MM.1S (cell line): ENCODE measurements at regions not wholly inside any gene's neighbourhood (a gene's known extent, or its start where the extent isn't known, plus 50 kb on each side); places are given as distances from the start of the nearest gene placed in this dataset.

Source experiments
- EZH2phosphoT487 ChIP-seq: fragments of 300-600 bp; sonication (generic); IDR thresholded peaks from 2 replicates; pipeline ENCODE4 v1.6.1; 2018; ENCODE audit warnings: antibody characterized with exemption, low read length
- TF ChIP-seq, protein P1 (sequence below): fragments of 300-600 bp; sonication (generic); IDR thresholded peaks from 2 replicates; pipeline ENCODE4 v1.5.1; 2016; ENCODE audit warnings: antibody characterized with exemption, low read length, mixed read lengths

GRCh38 chr12:42010257-42010656, 134.4 kb downstream of the GXYLT1 start:
- TF ChIP-seq EZH2phosphoT487: no peak
- TF ChIP-seq, protein P1, sequence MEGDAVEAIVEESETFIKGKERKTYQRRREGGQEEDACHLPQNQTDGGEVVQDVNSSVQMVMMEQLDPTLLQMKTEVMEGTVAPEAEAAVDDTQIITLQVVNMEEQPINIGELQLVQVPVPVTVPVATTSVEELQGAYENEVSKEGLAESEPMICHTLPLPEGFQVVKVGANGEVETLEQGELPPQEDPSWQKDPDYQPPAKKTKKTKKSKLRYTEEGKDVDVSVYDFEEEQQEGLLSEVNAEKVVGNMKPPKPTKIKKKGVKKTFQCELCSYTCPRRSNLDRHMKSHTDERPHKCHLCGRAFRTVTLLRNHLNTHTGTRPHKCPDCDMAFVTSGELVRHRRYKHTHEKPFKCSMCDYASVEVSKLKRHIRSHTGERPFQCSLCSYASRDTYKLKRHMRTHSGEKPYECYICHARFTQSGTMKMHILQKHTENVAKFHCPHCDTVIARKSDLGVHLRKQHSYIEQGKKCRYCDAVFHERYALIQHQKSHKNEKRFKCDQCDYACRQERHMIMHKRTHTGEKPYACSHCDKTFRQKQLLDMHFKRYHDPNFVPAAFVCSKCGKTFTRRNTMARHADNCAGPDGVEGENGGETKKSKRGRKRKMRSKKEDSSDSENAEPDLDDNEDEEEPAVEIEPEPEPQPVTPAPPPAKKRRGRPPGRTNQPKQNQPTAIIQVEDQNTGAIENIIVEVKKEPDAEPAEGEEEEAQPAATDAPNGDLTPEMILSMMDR: no peak
